Omental fat pad (tissue), 3 donors: ENCODE measurements at regions not wholly inside any gene's neighbourhood (a gene's known extent, or its start where the extent isn't known, plus 50 kb on each side); places are given as distances from the start of the nearest gene placed in this dataset.

Experiments used
- ATAC-seq: fragments of 150-250 bp; one replicate; pipeline ENCODE4 v1.9.1; 2016; ENCODE audit warnings: mild to moderate bottlenecking, moderate library complexity; ENCODE audit not compliant: low FRiP score
- DNase-seq: peaks from one replicate; pipeline ENCODE4 v3.0.0-alpha.2; 2019; ENCODE audit warnings: low spot score
- TF ChIP-seq, protein P1 (sequence below), 3 donors: fragments of 450-650 bp; IDR thresholded peaks; one replicate each; pipeline ENCODE4 v1.5.1; 2016 to 2017; ENCODE audit warnings: antibody characterized with exemption in 3 of 3, mild to moderate bottlenecking in 3 of 3, moderate library complexity in 2 of 3

DNA sequence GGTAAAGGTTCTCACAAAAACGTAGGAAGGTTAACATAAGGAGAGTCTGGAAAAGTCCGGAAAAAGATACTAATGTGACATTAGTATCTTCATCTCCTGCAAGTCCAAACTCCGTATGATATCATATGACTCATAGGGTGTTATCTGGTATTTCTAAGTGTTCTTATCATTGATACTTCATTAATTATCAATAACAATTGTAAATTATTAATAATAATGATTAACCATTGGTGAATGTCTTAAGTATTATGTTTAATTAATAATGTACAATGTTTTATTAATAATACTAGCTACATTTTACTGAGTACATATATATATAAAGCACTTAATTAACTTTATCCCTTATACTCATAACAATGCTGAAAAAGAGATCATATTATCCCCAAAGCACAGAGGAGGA is 402.4 kb downstream of the SEMA3D start:
- TF ChIP-seq, protein P1, sequence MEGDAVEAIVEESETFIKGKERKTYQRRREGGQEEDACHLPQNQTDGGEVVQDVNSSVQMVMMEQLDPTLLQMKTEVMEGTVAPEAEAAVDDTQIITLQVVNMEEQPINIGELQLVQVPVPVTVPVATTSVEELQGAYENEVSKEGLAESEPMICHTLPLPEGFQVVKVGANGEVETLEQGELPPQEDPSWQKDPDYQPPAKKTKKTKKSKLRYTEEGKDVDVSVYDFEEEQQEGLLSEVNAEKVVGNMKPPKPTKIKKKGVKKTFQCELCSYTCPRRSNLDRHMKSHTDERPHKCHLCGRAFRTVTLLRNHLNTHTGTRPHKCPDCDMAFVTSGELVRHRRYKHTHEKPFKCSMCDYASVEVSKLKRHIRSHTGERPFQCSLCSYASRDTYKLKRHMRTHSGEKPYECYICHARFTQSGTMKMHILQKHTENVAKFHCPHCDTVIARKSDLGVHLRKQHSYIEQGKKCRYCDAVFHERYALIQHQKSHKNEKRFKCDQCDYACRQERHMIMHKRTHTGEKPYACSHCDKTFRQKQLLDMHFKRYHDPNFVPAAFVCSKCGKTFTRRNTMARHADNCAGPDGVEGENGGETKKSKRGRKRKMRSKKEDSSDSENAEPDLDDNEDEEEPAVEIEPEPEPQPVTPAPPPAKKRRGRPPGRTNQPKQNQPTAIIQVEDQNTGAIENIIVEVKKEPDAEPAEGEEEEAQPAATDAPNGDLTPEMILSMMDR (IDR thresholded peaks at IDR 0.05): no peak
- no peak for ATAC-seq
- no peak for DNase-seq

DNA sequence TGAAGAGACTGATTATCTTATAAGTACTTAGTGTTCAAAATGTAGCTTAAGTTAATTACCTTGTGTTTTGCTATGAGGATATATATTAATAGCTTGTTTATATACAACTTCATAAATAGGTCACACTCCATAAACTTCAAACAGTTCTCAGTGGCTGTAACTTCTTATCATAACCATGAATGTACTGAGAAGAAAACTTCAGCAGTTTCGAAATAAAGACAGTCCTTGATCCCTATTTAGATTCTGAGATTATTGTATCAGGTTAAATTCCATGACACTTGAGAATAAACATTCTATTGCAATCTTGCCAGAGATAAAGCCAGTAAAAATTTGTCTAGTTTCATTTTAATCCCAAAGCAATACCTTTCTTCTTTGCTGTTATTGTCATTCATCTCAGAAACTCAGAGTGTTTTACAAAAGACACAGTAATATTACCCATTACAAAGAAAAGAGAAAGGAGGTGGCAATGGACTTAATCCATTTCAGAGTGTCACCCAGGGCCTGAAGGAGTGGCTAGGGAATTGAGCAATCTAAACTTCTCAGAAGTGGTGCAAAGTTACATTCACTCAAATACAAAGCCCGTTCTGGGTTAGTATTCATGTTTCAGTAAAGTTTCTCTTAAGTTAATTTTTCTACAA is 403.6 kb downstream of the SEMA3D start:
- TF ChIP-seq, protein P1 (IDR thresholded peaks at IDR 0.05): no peak
- ATAC-seq (no peak), DNase-seq (no peak)

DNA sequence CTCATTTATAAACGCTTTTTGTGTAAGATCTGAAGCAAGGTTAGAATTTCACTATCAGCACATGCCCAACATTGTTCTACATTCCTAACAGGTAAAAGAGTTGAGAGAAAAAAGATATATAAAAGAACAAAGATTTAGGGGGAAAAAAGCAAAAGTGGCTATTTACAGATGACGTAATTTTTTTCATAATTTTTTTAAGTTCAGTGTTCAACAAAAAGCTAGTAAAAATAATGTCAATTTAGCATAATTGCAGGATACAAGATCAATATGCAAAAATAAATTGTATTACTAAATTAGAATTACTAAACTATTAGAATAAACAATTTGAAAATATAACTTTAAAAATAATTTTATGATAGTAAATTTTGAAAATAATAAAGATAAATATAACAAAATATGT is 405.0 kb downstream of the SEMA3D start:
- TF ChIP-seq, protein P1 (IDR thresholded peaks at IDR 0.05): no peak
- DNase-seq (no peak), ATAC-seq (no peak)

DNA sequence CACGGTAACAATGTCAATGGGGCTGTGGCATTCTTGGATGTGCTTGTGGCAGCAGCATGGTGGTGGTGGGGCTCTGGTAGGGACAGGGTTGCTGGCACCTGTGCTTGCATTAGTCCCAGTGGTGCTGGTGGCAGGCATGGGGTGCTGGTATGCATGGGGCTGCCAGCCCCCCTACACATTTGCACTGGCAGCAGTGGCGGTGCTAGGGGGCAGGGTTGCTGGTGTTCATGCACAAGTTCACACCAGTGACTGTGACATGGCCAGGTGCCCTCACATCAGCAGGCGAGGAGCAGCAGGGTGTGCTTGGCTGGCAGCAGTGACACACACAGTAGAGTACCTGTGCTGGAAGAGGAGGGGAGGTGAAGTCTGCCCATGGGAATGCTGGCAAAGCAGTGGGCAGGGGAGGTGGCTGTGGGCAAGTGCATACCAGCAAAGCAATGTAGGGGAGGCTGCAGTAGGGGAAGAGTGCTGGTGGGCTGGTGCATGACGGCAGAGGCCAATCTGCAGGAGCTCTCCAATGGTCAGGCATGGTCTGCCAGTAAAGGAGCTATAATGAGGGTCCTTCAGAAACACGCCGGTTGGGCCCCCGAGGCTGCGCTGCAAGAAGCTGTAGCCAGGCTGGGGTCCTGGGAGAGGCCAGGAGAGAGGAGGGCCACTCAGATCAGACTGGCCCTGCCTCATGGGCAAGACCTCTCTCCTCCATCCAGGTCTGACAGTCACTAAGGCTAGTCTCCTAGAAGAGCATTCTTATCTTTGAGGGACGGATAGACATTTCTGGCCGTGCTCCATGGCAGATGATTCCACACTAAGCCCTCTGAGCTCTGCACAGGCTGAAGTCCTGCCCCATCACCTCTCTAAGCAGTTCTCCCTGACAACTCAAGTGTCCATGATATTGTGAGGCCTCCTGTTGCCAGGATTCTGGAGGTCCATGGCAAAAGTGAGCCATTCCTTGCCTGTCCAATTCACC is 406.4 kb downstream of the SEMA3D start:
- ATAC-seq (no peak), DNase-seq (no peak)
- TF ChIP-seq, protein P1 (IDR thresholded peaks at IDR 0.05): no peak

DNA sequence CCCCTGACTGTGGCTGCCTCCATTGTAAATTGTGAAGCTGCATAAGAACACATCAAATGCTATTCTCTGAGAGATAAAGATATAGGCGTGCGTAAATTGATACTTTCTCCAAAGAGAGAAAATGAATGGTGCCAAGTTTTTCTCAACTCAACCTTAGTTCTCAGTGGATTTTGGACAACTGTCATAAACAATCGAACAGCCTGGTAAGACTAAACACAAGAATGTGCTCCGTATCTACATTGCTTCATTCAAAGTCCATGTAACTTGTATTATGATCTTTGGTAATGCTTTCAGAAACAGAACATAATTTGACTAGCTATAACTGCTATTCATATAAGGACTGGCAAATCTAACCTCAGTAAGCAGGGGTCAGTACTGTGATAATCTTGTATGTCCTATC is 429.1 kb downstream of the SEMA3D start:
- no peak for DNase-seq
- TF ChIP-seq, protein P1 (IDR thresholded peaks at IDR 0.05): no peak
- no peak for ATAC-seq

DNA sequence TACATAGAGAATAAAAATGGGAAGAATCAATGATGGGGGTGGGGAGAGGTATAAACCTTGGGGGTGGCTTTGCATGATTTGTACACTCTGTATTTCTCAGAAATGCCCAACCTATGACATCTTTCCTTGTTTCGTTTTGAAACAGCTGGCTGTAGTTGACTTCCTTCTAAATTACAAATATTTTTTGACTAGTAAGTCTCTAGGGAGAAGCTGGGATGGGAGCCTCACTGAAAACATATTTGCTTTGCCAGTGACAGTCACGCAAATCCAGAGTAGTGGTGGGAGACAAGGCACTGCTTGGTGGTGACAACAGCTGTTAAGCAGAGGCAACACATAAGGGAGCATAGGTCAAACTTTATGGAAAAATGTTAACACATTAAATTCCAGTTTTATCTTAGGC is 440.5 kb downstream of the SEMA3D start:
- no peak for ATAC-seq
- TF ChIP-seq, protein P1 (IDR thresholded peaks at IDR 0.05): no peak
- no peak for DNase-seq
